ENCODE measurements at regions not wholly inside any gene's neighbourhood (a gene's known extent, or its start where the extent isn't known, plus 50 kb on each side); places are given as distances from the start of the nearest gene placed in this dataset.

- in situ Hi-C loops (cut with MboI; ENCODE audit: low sequenced_read_pairs), result no loop called here
Observed at GRCh38 chr2:18311420-18312195, 248.8 kb downstream of the RDH14 start.

More at GRCh38 chr2:18311420-18312195, 248.8 kb downstream of the RDH14 start:
- BruUV-seq (replicated peaks), result no TSS peak
- TF ChIP-seq MXI1 (IDR thresholded peaks at IDR 0.05; ENCODE audit: borderline replicate concordance, low read depth, low read length) (no peak), RCOR1 (IDR thresholded peaks at IDR 0.05; ENCODE audit: insufficient replicate concordance, low read length) (no peak), CEBPB (IDR thresholded peaks at IDR 0.05; ENCODE audit: low read depth, low read length) (no peak)
- ATAC-seq (ENCODE audit: low read depth), result peak; percentile 78
- H3K14ac ChIP-seq (replicated peaks; ENCODE audit: low read depth, low read length), result no peak overlapping the region
- H4K5ac ChIP-seq (ENCODE audit: low read depth, low read length), result no peak overlapping the region
- H3K9me3 ChIP-seq (ENCODE audit: control insufficient read depth, insufficient read depth, low read length), result peaks cover 1% of the 10 kb centered on the region; the same call in 1 of the 2 replicates
- no peak overlapping the region for H3K4me3 ChIP-seq (ENCODE audit: insufficient read depth, low read depth, low read length)
- no peak overlapping the region for H2BK20ac ChIP-seq (ENCODE audit: low read depth, low read length)
- H2BK15ac ChIP-seq (ENCODE audit: low read depth, low read length), result no peak overlapping the region
- H3K23ac ChIP-seq (ENCODE audit: low read depth, low read length), result no peak overlapping the region
- H3K79me1 ChIP-seq (ENCODE audit: low read depth in 1 of 2, low read length in 2 of 2), result no peaks in the 10 kb centered on the region
- ChIA-PET POLR2A (ENCODE audit: unreplicated experiment) (no interaction called here), CTCF (no interaction called here)
- no peak overlapping the region for H4K8ac ChIP-seq (ENCODE audit: low read depth in 2 of 2, low read length in 2 of 2)
- H2BK120ac ChIP-seq (ENCODE audit: low read depth, low read length), result no peak overlapping the region; the same call in 1 of the 2 replicates
- peak overlapping the region; percentile 54 for H3K18ac ChIP-seq (ENCODE audit: low read depth, low read length)
- peaks cover 4% of the 10 kb centered on the region; the same call in 1 of the 2 replicates for H3K4me1 ChIP-seq (ENCODE audit: control insufficient read depth, insufficient read depth, low read length)
- H3K4ac ChIP-seq (ENCODE audit: low read depth, low read length), result no peak overlapping the region
- H3K27ac ChIP-seq (ENCODE audit: insufficient read depth, low read length), result peak overlapping the region; percentile 9; the same call in 1 of the 2 replicates
- no peak overlapping the region for H2AK5ac ChIP-seq (ENCODE audit: low read depth, low read length)
- H3K9ac ChIP-seq (ENCODE audit: low read depth, low read length), result no peak overlapping the region
- no peak overlapping the region for H3K56ac ChIP-seq (ENCODE audit: extremely low read depth, insufficient read depth, low read length)
- no peak overlapping the region for H2AFZ ChIP-seq (replicated peaks; ENCODE audit: low read length, poor library complexity)
- no peak overlapping the region for H4K91ac ChIP-seq (ENCODE audit: insufficient read depth, low read depth, low read length)
- dilution Hi-C loops (cut with HindIII; ENCODE audit: low sequenced_read_pairs, unreplicated experiment) (no loop called here), intact Hi-C loops (cut with micrococcal nuclease) (no loop called here)
- WGBS, 2 experiments (ENCODE audit: extremely low coverage in 2 of 2, insufficient read length in 1 of 2), result no CpG with 5 or more reads among the region's 4 CpGs
- no peaks in the 10 kb centered on the region for H3K36me3 ChIP-seq (ENCODE audit: control insufficient read depth, insufficient read depth, low read length)
- H3K9me1 ChIP-seq (ENCODE audit: insufficient read depth, low read length), result no peaks in the 10 kb centered on the region
- no peaks in the 10 kb centered on the region for H4K20me1 ChIP-seq (ENCODE audit: insufficient read depth, low read length)
- H3K4me2 ChIP-seq (ENCODE audit: low read depth, low read length), result no peak overlapping the region
- no peaks in the 10 kb centered on the region for H3K27me3 ChIP-seq (ENCODE audit: control insufficient read depth, insufficient read depth, low read length)
- DNase-seq, result peak; percentile 64
- no peak overlapping the region for H2BK5ac ChIP-seq (ENCODE audit: low read depth, low read length, poor library complexity, severe bottlenecking)
- no peak overlapping the region for H2AK9ac ChIP-seq (replicated peaks; ENCODE audit: low read depth, low read length, poor library complexity)

All from IMR-90 (cell line).